ENCODE measurements at regions not wholly inside any gene's neighbourhood (a gene's known extent, or its start where the extent isn't known, plus 50 kb on each side); places are given as distances from the start of the nearest gene placed in this dataset.
"Not testable (repeated sequence)": the region's sequence is repeated elsewhere in the genome, so short reads cannot be mapped to it uniquely, and the experiment has no call there.

- no peak for DNase-seq
Observed at GRCh38 chr2:31813016-31813415, 197.8 kb downstream of the MEMO1 start.

GRCh38 chr2:31812051-31812798 lies 198.6 kb downstream of the MEMO1 start:
- peak; percentile 47 to 50 for DNase-seq

- DNase-seq = no peak
Observed at GRCh38 chr2:31811482-31811881, 199.3 kb downstream of the MEMO1 start.

GRCh38 chr2:31810200-31810917 lies 200.4 kb downstream of the MEMO1 start:
- DNase-seq = no peak

GRCh38 chr2:31805688-31806087 lies 205.1 kb downstream of the MEMO1 start:
- no peak for DNase-seq

GRCh38 chr2:31803481-31804153 lies 207.2 kb downstream of the MEMO1 start:
- not testable (repeated sequence) for DNase-seq

- no peak for DNase-seq
Observed at GRCh38 chr2:31802711-31803110, 208.1 kb downstream of the MEMO1 start.

GRCh38 chr2:31799282-31799681 lies 211.5 kb downstream of the MEMO1 start:
- not testable (repeated sequence) for DNase-seq

GRCh38 chr2:31788273-31788672 lies 207.5 kb upstream of the SRD5A2 start:
- DNase-seq = no peak

GRCh38 chr2:31785876-31786275 lies 205.1 kb upstream of the SRD5A2 start:
- no peak for DNase-seq

GRCh38 chr2:31784868-31785267 lies 204.1 kb upstream of the SRD5A2 start:
- no peak for DNase-seq

- not testable (repeated sequence) for DNase-seq
Observed at GRCh38 chr2:31783446-31784091, 202.8 kb upstream of the SRD5A2 start.

- DNase-seq = no peak
Observed at GRCh38 chr2:31778153-31778552, 197.4 kb upstream of the SRD5A2 start.

GRCh38 chr2:31770741-31771140 lies 190.0 kb upstream of the SRD5A2 start:
- no peak for DNase-seq

- no peak for DNase-seq
Observed at GRCh38 chr2:31765078-31765945, 184.6 kb upstream of the SRD5A2 start.

- no peak for DNase-seq
Observed at GRCh38 chr2:31764169-31764568, 183.4 kb upstream of the SRD5A2 start.

- no peak for DNase-seq
Observed at GRCh38 chr2:31762085-31762484, 181.3 kb upstream of the SRD5A2 start.

GRCh38 chr2:31757351-31757750 lies 176.6 kb upstream of the SRD5A2 start:
- not testable (repeated sequence) for DNase-seq

- DNase-seq = not testable (repeated sequence)
Observed at GRCh38 chr2:31748746-31749145, 168.0 kb upstream of the SRD5A2 start.

- no peak for DNase-seq
Observed at GRCh38 chr2:31748041-31748440, 167.3 kb upstream of the SRD5A2 start.

GRCh38 chr2:31739161-31739560 lies 158.4 kb upstream of the SRD5A2 start:
- no peak for DNase-seq

Measured in AML-193 (cell line).